Activated CD8-positive, alpha-beta memory T cell treated with anti-CD3 and anti-CD28 coated beads for 4 hours (primary cell): ENCODE measurements at regions not wholly inside any gene's neighbourhood (a gene's known extent, or its start where the extent isn't known, plus 50 kb on each side); places are given as distances from the start of the nearest gene placed in this dataset.

Experiments used
- DNase-seq, 2 donors: peaks; one replicate each; pipeline ENCODE4 v3.0.0-alpha.2; 2020; ENCODE audit warnings: low read depth in 2 of 2

DNA sequence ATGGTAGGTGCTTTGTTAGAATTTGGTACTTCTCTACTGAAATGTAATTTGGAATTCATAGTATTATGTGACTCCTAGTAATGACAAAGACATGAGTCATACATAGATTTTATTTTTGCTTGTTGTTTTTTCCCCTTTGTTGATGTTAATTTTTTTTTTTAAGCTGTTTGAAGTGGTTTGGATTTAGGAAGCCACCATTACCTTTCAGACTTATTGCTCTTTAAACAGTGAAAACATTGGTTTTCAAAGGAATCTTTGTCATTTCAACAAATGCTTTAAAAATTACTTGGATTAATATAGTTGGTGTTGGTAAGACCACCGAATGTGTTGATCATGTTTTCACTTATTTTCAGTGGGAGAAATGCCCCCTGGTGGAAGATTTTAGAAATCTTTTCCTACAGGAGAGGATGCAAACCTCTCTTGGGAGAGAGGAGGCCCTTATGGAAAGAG, 170.1 kb upstream of the PITX1 start:
- DNase-seq = no peak

DNA sequence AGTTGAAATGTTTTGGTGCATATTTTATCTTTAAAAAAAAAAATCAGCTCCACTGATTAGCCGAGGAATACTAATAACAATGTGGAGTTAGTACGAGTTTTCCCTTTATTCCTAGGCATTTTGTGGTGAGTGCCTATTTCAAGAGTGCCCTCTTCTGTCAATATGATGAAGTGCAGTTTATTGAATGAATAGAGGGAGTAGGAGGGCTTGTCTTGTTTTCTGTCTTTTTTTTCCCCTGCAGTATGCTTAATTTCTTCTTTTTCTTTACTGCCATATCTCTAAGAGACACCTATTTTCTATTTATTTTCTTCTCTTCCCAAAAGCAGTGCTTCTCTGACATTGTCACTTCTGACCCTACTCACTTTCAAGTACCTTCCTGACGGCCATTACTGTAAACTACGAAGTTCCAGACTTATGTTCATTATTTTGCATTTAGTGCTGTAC, 169.6 kb upstream of the PITX1 start:
- DNase-seq = no peak

DNA sequence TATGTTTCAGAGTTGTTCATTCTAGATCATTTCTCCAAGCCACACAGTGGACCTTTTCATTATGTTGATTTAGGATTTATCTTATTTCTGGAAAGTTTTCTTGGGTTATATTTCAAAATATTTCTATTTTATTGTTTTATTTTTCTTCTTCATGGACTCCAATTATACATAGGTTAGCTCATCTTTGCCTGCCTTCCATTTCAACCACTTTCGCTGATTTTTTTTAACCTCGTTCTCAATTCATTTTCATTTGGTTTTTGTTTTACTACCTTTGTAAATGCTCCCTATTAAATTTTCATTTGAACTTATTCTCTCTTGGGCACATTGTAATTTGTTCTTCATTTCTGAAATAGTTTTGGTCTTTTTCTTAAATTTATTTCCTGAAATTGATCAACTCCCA, 169.0 kb upstream of the PITX1 start:
- DNase-seq = no peak

DNA sequence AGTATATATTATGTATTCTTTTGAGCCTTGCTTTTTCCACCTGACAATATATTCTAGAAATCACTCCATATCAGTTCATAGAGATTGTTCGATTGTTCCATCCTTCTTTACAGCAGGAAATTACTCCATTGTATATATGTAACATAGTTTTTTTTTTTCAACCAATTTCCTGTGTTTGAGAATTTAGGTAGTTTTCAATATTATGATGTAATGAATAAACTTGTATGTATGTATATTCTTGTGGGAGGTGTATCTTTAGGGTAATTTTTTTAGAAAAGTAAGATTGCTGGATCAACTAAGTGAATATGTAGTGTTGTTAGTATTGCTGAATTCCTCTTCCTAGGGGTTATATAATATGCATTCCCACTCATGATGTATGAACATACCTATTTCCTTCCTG, 165.9 kb upstream of the PITX1 start:
- no peak for DNase-seq

DNA sequence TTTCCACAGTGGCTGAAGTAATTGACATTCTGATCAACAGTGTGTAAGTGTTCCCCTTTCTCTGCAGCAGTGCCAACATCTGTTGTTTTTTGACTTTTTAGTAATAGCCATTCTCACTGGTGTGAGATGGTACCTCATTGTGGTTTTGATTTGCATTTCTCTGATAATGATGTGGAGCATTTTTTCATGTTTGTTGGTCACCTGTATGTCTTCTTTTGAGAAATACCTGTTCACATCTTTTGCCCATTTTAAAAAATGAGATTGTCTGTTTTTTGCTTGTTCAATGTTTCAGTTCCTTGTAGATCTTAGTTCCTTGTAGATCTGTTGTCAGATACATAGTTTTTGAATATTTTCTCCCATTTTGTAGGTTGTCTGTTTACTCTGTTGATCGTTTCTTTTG, 162.5 kb upstream of the PITX1 start:
- no peak for DNase-seq

DNA sequence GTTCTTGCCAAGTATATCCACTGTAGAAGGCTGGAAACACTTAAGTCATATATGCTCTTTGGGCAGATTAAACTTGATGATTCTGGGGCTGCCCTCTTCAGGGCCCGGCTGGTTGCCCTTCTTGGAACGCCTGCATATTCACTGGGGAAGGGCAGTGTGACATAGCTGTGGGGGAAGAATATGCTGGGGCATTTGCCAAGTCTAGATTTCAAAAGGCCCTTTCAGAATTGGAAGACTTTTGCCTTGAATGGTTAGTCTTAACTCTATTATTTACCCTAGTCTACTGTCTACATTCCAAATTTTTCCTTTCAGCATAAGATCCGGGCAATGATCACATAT, 161.2 kb upstream of the PITX1 start:
- DNase-seq = no peak

DNA sequence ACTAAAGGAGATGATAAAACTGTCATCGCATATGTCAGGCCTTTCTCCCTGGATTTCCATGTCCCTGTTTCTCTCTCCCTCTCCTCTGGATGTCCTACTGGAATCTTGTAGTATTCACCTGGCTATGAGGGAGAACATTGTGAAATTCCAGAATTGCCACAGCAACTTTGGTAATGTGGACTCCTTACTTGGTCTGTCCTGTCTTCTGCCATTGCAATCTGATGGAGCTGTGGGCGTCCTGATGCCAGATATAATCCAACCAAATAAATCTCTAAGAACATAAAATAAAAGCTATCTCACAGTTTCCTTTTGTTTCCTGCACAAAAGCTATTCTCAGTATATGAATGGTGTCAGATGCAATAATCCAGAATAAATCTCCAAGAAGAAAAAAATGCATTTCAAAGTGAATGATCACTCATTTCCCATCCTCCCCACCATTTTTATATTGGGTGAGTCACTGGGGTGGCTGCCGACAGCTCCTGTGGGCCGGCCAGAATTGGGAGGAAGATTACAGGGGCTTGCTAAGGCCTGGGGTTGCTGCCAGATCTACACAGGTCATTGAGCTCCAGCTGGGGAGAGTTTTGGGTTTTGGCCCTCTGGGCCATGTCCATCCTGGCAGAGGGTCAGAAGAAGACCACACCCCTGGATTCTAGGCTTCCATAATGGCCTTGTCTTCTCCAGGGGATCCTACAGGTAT, 160.7 kb upstream of the PITX1 start:
- no peak for DNase-seq

DNA sequence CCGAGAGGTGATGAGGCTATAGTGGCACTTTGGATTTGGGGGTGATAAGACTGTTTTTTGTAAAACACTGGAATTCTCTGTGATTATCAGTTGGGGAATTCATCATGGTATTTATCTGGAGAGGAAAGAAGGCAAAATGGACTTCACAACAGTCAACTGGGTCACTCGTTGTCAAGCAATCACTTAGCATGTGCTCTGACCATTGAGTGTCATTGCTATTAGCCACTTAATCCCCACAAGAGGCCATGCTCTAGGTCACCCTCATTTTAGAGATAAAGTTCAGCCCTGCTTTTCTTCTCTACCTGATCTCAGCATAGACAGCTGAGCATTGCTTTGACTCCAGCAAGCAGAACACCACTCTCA, 160.1 kb upstream of the PITX1 start:
- DNase-seq = no peak

DNA sequence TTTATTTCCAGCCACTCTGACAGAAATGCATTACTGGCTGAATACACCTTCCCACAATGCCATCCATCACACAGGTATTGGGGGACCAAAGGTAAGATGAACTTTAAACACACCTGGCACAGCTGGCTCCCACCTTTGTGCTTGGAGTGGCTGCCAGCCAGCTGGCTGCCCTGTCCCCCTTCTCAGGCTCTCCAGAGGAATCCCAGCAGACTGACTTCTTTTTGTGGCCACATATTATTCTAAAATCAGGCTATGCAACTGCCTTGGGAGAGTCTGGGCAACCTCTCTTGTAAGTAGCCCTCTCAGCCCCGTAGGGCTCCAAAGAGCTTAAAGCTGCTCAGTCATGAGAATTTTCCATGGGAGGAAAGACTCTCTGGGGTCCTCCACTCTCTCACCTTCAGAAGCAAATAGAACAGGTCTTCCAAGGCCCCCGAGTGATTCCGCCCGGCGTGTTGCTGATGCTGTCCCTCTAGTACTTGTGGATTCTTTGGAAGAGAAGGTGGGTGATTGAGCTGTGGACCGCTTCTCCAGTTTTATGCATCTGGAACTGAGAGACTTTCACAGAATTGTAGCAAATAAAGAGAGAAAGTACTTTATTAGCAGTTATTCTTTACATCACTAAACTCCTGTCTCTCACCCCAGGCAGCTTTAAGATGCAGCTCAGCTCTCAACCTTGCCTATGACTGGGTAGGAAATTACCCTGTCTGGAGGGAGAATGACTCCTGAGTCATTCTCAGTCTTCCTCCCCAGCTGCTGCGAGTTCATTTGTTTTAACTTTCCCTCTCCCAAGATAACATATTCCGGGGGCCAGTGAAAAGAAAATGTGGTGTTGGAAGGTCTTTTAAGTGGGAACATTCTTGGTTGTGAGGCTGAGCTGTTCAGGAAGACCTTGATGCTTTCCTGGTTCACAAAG, 159.4 kb upstream of the PITX1 start:
- no peak for DNase-seq

DNA sequence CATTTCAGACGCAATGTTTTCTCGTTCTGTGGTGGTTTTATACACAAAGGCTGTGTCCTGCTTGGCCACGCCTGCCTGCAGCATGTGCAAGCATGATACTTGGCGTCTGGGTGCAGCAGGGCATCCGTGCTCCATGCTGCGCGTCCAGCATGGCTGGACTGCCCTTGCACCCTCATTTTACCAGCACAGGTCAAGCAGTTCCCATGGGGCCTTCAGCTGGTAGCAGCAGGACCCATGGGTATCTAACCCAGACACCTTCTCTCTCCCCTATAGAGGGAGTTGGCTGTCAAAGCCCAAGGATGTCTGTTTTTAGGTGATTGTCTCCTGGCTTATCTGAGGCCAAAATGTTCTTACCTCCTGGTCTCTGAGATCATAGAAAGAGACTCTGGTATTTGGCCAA, 158.3 kb upstream of the PITX1 start:
- no peak for DNase-seq

DNA sequence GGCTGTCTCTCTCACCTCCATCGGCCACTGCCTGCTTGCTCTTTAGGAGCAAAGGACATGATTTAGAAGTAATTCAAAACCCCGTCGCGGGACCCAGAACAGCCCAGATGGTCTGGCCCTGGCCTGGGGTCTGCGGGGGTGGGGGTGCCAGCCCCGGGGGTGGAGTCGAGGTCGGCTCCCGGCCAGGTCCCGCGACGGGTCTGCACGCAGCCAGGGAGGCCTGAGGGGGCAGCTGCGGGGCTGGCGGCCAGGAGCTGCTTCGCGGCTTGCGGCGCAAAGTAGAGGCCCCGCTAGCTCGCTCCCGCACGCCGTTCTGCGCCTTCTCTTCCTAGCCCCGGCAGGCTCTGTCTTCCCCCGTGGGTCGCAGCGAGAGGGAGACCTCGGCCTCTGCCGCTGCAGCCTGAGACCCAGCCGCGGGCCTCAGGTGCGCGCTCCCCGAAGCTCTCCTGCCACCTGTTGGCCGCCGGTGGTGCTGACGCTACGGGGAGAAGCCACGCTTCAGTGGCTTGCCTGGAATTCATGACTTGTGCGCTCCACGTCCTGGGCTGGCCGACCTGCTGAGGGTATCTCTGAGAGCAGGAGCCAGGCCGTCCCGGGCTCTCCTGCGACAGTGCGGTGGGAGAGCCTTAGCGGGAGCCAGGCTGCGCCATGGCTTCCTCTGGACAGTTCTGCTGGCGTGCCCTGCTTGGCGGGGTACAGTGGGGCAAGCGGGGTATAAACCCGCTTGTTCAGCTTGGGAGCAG, 157.2 kb upstream of the PITX1 start:
- peak; percentile 19 to 30 for DNase-seq

DNA sequence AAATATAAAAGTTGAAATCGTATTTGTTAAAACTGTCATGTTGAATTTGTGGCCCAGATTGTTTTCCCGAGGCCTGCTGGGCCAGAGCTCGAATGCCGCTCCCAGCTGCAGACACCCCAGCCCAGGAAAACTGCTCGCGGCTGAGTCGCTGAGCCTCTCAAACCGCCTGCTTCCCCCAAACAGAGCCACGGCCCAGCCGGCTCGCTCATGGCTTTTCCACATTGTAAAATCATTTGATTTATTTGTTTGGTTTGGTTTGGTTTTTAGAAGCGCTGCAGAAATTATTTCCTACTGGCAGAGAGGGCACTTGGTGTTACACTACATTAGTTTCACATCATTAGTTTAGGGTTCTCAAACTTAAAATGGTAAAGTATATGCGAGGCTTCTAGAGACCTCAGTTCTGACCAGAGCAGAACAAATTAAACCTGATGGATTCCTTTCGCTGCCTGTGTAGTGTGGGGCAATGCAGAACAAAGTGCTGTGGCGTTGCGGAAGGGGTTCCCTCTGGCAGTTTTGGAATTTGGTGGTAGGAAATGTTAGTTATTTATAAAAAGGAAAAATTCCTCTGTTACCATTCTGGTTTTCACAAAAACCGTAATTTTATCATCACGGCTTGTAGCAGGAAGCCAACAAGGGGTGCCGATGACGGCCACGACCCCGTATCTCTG, 156.5 kb upstream of the PITX1 start:
- DNase-seq = no peak

DNA sequence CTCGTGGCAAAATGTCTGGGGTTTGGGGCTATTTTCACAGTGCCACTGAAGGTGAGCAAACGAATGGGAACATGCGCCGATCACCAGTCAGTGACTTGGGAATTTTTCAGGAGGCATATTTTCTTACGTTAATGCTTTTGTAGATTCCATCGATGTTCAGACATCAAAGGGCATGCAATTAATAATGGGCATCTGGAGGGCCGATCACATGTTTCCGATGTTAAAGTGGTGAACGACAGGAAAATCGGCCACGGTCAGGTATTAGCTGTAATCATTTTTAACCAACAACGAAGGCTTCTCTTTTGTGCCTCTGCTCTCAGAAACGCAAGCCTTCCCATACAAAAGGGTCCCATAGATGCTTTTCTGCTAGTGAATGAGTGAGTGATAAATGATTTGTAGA, 155.0 kb upstream of the PITX1 start:
- no peak for DNase-seq

DNA sequence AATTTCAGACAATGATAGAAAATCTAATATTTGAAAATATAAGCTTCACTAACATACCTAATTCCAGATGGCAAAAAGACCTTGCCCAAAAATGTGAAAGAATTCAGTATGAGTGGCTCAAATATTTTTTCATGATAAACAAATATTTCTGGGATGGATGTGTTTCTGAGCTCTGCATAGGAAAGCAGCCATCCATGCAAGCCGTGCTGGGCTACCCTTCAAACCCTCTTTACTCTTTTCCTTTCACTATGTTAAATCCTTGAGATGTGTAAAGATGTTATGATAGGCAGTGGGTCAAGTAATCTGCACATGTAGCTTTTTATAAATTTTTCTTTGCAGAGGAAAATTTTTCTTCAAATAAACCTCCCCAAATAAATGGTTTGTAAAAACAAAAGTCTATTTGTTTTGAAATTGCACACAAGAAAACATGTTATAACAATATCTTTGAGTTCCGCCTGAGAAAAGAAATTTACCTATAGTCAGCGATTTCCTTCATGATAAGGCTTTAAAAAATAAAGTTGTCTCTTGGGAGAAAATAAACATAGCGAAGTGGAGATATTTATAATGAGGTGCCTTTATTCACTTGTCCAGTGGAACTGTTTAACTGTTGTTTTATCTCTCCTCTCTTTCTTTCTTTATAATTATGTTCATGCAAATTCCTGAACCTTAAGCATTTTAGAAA, 154.3 kb upstream of the PITX1 start:
- DNase-seq = no peak

DNA sequence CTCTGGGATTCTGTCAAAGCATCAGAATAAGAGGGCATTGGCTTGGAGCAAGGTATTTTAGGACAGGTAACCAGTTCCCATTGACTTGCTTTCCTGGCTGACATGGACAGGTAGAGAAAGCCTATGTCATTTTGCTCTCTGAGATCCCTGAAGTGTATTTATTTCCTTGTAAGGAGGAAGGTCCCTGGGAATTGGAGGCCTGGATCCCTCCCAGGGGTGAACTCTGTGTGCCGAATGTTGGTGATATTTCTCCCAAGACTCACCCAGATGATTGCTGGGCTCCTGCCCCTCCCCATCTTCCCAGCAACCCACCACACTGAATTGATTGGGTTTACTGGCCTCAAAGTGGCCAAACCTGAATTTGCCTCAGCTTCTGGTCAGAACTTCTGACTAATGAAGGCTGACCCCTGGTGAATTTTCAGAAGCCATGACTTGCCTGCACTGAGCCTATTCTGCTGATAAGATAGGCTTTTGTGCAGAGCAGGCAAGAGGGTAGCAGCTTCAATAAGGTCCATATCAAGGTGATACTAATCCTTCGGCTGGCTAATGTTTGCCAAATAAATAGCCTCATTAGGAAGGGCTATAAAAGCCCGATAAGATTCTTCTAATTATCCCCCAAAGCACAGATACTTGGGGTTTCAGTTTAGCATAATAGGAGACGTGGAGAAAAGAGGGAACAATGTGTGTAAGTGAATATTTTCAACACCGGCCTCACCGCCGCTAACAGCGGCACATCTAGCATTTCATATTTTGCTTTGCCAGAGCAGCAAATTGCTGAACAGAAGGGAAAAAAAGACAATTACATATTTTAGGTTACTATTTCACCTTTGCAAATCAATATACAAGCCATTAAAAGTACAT, 152.9 kb upstream of the PITX1 start:
- no peak for DNase-seq

DNA sequence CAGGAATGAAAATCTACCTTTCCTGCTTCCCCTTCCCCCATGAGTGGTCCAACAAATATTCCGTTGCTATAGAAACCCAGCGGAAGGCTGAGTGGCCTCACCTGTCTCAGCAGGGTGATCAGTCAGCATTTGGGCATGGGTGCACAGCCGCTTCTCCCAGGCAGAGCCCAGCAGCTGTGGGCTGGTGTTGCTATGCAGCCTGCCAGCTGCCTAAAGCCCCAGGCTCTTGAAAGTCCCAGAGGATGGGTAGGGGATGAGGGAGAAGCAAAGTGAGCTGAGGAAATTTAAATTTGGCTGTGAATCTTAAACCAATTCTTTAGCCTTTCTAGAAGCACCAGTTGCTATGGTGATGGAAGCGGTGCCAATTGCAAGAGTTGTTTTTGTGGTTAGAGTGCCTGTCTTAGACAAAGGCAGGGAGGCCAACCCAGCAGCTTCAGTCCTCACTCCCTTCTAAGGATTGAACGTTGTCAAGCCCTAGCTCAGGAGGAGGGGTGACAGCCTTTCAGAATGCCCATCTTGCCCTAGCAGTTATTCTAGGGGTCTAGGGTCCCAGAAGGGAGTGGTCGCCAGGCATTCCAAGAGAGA, 151.5 kb upstream of the PITX1 start:
- no peak for DNase-seq

DNA sequence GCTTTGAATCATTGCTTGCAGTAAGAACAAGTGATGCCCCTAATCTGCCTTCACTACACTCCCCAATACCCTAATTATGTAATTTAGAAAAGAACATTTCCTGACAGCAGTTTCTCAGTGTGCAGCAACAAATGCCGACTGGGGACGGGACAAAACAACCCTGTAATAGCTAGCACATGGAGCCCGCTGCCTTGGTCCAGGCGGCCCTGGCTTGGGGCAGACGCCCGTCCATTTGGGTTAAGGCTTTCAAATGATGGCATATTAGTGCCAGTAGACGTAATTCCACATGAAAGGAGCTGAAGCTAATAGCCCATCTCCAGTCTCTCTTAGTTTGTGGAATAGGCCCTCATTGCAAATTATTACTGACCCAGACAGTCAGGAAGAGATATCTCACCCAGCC, 150.6 kb upstream of the PITX1 start:
- no peak for DNase-seq

DNA sequence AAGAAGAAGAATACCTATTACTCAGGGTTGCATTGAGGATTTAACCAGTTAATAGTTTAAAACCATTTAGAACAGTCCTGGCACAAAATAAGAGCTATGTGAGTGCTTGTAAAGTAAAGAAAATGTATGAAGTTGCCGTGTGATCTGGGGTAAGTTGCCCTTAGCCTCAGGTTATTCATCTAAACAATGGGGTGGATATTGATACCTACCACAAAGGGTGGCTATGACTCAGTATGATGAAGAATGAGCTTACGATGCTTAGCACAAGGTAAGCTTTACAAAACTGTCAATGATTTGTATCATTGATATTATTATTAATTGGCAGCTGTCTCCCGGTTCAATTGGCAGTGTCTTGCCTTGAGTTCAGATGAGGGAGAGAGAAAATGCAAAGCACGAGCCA, 149.4 kb upstream of the PITX1 start:
- no peak for DNase-seq

DNA sequence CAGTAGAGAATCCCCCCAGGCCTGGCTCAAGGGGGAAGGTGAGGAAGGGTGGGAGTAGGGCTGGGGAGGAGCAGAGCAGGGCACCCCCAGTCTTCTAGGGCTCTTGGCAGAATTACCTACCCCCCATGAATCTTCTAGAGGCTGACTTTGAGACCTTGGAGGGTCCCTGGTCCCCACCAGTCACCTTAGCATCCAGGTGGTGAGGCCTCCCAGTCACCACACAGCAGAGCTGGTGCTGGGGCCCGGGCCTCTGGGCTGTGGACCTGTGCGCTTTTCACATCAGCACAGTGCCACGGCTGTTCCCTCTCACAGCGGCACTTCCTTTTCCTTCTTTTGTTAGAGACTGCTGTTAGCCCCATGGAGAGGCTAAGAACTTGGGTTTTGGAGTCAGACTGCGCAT, 148.6 kb upstream of the PITX1 start:
- no peak for DNase-seq

DNA sequence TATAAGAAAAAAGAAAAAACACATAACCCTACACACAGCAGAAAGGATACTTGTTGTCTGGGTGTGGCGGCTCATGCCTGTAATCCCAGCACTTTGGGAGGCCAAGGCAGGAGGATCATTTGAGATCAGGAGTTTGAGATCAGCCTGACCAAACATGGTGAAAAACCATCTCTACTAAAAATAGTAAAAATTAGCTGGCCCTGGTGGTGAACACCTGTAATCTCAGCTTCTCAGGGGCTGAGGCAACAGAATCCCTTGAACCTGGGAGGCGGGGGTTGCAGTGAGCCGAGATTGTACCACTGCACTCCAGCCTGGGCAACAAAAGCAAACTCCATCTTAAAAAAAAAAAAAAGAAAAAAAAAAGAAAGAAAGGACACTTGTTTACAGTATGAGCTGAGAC, 147.6 kb upstream of the PITX1 start:
- no peak for DNase-seq
